NCI-H1048 (cell line): ENCODE measurements at regions not wholly inside any gene's neighbourhood (a gene's known extent, or its start where the extent isn't known, plus 50 kb on each side); places are given as distances from the start of the nearest gene placed in this dataset.

Experiments used
- DNase-seq: peaks from one replicate; lab custom pipeline; 2025; lab: John Stamatoyannopoulos, UW

DNA sequence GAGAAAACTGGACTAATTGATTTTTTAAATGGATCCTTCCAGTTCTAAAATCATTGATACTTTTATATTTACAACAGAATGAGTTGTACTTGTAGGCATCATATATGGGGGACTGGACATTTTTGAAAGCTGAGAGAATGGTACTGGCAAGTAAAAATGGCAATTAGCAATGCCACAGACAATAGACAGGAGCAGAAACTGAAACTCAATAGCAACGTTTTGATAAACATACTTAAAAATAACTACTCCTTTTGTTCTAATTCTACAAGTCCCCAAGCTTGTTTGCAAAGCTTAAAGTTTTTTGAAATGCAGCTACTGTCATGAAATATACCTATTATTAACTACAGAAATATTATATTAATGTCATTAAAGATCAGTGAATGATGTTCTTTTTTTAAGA is 52.8 kb upstream of the FBXL7 start:
- DNase-seq, result no peak

DNA sequence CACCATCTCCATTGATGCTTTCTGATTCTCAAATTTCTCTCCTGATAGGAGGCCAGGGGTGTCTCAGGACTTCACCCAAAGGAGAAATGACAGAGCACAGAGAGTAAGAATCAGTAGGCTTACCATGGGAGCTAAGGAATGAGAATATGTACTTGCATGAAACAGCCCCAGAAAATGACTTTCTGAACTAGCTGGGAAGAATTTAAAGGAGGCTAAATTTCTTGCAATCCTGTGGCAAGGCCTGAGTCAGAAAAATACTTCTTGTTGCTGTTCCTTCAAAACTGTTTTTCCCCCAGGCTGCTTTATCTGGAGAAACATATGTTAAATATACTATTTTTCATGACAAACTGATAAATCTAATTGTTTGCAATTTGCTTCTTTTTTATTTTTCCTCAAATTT is 53.4 kb upstream of the FBXL7 start:
- DNase-seq, result no peak

DNA sequence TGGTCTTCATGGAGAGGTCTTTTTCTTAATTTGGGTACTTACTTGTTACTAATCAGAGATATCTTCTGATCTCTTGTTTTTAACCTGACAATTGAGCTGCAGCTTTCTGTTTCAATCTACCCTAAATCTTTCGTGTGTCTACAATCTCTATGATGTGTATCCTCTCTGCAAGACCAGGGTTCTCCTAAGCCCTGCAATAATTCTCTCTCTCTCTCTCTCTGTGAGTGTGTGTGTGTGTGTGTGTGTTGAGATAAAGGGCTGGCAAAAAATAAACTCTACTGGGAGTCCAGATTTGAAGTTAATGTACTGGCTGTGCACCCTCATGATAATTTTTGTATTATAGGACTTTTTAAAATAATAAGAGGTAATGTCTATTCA is 57.8 kb upstream of the FBXL7 start:
- DNase-seq, result no peak

DNA sequence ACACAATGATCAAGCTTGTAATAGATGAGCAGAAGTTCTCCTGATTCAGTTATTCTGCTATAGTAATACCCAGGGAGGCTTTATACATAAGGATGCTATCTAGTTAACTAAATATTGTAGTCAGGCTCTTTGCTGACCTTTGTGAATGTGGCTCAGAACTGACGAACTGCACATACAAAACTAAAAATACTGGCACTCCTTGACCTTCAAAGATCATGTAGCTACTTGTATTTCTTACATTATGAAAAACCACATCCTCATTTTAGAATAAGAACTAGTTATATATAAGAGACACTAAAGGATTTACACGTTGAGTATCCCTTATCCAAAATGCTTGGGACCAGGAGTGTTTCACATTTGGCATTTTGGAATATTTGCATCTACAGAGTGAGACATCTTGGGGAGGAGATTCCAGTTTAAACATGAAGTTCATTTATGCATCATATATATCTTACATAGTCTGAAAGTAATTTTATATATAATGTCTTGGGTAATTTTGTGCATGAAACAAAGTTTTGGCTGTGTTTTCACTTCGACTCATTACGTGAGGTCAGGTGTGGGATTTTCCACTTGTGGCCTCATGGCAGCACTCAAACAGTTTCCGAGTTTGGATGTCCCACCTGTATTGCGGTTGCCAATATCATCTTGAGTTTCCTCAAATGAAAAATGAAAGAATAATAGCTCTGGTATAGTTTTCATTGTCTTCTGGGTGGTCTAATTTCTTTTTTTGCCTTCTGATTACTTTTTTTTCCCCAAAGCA is 58.4 kb upstream of the FBXL7 start:
- DNase-seq, result no peak

DNA sequence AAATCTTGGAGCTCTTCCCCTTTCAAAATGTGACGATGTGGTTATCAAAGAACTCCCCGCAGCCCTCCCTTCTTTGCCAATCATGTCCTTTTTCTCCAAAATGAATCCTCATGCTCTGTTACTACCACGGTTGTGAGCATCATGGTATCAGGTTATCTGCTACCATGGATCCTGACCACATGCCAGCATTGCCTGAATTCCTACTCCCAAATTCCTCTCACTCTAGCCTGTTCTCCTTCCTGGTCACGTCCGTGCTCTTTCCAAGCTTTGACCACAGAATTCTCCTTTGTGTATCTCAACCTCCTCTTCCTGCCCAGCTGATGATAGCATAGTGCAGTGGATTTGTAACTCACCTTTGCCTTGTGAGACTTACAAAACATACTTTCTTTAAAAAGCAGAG is 59.5 kb upstream of the FBXL7 start:
- no peak for DNase-seq

DNA sequence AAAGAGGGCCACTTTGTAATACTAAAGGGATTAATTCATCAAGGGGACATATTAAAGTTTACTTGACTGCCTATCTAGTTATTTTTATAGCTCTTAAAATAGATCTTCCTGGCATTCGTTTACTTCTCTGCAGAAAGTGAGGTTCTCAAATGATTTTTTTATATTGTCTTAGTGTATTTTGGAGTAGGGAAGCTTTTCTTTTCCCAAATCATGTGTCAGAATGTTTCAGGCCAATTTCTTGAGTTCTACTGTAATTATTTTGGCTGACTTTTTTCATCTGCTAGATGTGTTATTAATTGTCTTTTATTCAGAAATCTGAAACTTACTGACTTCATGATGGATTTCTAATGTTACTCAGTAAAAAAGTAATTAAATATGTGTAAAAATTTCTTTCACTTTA is 60.2 kb upstream of the FBXL7 start:
- no peak for DNase-seq

DNA sequence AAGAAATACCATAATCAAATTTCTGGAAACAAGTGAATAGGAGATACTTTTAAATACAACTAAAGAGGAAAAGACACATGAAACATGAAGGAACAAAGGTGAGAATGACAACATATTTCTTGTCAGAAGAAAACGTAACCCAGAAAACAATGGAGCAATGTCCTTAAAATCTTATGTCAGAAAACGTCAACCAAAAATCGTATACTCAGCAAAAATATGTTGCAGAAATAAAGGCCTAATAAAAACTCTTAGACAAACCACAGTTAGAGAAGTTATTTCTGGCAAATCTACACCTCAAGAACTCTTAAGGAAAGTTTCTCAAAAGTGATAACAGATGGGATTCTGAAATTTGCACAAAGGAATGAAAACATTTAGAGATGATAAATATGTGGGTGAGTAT is 66.3 kb upstream of the FBXL7 start:
- no peak for DNase-seq

DNA sequence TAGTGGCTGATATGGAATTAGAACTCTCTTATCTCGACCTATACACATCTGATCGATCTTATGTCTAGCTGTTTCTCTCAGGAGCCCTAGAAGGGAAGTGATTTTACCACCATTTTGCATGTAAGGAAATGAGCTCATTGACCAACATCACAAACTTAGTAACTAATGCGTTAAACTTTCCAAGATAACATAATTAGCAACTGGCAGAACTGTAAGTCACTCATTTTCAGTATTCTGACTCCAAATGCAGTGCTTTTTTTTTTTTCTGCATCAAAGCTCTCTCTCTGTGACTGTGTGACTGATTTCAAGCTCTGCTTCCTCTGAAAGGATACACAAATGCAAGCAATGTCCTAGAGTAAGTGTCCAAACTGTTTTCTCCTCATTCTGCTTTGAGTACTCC is 68.1 kb upstream of the FBXL7 start:
- DNase-seq, result no peak

DNA sequence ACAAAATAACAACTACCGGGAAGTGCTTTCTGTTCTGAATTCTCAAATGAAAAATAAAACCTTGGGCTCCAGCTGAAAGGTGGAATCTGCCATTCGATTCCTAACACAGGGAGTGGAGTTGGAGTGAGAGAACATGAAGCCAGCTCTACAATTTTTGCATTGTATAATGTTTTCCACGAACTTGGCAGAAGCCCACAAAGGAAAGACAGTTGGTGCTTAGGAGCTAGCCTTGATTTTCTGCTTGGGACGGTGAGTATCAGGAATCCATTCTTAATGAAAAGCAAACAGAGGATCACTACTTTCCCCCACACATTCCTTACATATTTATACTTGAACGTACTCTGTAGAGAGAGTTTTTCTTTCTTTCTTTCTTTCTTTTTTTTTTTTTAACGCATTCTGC is 74.2 kb upstream of the FBXL7 start:
- no peak for DNase-seq

DNA sequence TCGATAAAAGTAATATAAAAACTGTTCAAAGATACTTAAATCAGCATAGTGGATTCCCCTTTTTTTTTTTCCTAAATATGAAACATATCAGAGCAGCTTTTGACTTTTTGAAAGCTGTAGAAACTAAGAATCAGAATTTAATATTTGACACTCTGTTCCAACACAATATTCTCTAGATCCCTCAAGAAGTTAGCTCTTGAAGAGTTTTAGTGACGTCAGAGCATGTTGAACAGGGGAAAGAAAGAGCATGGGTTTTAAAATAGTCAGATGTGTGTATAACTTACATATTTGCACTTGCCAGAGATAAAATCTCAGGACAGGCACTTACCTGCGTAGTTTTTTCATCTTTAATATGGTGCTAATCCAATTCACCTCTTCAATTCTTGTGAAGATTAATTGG is 75.2 kb upstream of the FBXL7 start:
- DNase-seq, result no peak

DNA sequence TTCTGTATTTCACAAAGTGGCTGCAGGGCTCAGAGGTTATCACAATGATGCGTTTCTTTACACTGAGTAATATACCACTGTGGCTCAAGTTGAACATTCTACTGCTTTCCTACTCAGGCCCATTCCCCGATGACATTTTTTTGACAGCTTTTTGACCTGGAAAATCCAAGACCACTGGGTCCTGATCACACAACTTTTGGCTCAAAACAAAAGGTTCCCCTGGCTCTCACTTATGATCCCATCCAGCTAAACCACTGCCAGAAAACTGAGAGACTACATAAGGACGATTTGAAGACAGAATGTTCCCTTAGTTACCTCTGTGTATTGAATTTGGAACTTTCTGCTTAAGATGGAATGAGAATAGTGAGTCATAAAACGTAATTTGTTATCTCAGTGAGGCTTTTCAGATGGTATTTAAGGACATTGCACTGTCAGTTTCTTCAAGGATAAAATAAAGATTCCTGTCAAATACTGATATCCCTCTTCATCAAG is 78.0 kb upstream of the FBXL7 start:
- DNase-seq, result no peak

DNA sequence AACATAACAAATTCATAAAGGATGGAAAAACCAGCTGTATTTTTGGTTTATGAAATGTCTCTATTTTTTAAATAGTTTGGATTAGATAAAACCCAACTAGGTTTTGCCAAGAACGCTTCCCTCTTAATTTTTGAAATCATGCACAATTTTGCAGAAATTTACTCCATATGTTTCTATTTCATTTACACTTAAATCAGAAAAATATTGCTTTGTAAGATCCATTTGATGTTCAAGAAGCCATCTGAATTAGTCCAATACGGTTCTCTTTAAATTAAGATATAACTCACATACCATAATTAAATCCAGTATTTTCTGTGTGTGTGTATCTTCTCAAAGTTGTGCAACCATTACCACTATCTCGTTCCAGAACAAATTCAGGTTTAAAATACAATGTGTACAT is 78.6 kb upstream of the FBXL7 start:
- no peak for DNase-seq

DNA sequence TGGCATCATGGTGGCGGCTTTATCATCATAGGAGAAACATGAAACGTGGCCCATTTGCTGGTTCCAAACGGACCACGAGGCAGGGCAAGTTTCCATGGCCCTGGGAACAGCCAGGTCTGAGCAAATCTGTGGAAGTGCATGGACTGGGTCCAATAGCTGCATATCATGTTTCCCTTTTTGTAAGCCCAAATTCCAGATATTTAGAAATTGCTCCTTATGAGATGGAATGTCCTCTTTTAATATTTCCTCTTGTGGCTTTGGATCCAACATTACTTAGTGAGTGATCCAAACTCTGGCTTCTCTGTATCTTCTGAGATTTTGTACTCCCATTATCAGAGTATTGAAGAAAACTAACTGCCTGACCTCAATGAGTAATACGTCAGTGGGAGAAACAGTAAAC is 79.8 kb upstream of the FBXL7 start:
- no peak for DNase-seq

DNA sequence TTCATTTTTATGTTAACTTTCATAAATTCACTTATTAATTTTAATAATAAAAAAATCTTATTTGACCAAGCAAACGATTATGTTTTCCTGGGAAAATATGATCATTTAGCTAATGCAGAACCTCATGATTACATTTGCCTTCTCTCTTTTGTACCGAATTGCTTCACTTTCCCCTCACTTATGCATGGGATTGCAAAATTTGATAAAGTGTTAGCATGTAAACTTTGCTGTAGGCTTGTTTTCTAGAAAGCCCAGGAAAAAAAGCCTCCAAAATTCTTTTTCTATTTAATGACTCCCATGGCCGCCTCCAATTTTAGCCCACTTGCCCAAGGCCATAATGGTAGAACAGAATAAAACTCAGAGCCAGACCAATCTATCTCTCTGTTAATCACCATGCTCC is 82.8 kb upstream of the FBXL7 start:
- no peak for DNase-seq

DNA sequence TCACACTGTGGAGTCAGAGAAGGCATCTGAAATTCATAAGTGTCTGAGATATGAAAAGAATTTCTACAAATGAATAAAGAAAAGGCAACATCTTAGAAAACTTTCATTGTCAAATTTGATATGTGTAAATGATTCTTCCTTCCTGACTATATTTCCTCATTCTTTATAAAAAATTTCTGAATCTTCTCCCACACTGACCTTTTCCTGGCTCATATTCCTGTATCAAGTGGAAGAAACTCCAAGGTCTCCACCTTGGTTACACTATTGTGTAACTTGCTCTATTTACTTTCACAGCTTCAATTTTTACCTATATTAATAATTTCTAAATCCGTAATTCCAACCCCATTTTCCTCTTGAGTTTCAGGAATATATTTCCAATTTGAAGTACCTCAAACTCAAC is 93.5 kb upstream of the FBXL7 start:
- no peak for DNase-seq

DNA sequence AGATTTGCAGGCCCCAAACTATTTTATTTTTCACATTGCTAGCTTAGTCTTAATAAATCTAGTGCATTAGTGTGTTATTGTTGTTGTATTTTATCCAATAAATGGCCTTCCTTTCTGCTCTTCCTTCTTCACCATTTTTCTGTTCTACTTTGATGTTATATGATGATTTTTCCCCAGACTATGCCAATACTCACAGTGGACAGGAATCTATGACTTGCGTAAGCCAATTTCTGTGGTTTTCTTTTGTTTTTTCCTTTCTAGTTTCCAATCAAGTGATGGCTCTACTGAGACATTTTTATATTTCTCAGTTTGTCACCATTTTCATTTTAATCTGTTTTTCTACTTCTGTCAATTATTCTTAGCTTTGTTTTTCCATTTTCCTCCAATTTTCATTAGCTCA is 106.8 kb upstream of the FBXL7 start:
- DNase-seq, result no peak

DNA sequence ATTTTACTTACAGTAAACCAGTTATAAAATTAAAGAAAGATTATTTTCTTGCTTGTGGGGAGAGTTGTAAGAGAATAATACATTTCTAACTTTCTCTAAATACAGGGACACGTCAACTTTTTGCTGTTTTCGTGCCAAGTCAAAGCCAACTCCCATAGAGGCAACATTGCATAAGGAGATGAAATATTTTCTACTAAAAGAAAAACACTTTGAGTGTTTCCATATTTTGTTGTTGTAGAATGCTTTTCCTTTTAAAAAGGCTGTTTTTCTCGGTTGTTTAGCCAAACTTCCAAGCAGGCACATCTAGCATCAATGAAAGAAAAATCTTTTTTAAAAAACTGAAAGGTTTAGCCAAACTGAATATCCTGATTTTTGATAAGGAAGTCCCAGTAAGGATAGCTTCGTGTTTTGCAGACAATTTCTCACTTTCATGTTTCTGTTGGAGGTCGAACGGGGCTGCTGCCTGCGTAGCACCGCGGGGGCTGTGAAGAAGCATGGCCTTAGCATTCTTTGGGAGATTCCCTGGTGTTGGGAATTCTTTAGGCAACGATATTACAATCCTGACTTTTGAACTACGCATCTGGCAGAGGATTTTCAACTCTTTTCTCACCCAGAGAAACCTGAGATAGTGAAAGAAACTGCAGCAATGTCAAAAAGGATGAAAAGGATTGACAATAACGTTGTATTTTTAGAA is 108.1 kb upstream of the FBXL7 start:
- DNase-seq, result no peak

DNA sequence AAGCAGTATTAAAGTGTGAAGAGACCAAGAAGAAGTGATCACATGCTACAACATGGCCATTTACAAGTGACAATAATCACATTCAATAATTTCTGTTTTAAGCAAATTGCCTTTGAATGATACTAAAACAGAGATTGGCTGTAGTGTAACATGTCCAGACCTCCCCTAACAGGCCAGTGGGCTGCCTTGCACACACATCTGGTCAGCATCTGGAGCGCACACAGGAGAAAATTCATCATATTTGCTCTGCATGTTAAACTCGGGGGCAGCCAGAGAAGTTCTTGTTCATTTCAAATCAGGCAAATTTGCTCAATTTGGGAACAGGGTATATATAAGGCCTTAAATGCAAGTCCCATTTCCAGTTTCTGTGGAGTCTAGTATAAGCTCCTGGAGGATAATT is 111.1 kb upstream of the FBXL7 start:
- no peak for DNase-seq

DNA sequence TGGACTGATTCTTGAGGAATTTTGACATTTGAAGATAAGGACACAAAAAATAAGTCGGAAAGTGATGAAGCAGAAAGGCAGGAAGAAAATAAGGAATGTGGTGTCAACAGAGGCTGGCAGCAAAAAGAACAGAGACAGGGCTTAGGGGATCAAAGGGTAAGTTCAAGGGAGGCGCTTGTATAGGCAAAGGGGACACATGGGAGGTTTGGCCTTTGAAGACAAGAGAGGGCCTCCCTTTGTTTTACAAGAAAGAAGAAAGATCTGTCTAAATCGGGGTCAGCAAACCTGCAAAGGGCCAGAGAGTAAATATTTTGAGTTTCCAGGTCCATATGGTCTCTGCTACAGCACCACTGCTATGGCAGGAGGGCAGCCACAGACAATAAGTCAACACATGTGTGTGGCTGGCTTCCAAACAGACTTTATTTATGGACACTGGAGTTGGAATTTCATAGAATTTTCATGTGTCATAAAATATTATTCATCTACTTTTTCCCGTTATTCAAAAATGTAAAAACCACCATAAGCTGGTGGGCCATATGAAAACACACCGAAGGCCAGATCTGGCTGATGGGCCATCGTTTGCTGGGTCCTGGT is 112.0 kb upstream of the FBXL7 start:
- no peak for DNase-seq

DNA sequence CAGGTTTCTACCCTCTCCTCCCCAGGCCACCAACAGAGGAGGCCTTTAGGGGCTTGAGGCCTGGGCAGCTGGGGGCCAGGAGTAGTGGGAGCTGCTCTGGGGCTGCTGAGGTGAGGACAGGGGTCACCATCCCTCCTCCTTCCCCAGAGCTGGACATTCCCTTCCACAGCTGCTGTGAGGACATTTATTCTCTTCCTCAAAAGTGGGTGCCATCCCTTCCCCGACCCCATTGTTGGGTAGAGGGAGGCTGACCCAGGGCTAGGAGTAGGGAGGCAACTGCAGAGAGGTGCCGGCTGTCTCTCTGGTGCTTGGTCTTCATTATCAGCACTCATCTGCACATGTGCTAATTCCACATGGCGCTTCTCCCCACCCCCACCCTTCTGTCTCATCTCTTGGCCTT is 113.9 kb upstream of the FBXL7 start:
- no peak for DNase-seq

DNA sequence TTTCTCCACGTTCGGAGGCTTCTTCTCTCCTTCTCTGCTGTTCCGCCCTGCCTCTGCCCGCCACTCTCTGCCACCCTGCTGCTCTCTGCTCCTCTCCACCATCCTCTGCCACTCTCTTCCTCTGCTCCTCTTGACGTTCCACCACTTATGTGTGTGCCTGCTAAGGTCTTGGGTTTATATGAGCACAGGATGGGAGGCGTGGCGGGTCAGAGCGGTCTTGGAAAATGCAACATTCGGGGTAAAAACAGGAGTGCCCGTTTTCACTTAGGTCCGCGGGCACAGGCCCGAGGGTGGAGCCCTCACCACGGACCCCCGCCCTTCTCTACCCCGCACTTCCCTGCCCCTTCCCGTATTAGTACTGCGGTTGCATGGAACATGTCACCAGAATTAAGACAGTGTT is 114.4 kb upstream of the FBXL7 start:
- no peak for DNase-seq

DNA sequence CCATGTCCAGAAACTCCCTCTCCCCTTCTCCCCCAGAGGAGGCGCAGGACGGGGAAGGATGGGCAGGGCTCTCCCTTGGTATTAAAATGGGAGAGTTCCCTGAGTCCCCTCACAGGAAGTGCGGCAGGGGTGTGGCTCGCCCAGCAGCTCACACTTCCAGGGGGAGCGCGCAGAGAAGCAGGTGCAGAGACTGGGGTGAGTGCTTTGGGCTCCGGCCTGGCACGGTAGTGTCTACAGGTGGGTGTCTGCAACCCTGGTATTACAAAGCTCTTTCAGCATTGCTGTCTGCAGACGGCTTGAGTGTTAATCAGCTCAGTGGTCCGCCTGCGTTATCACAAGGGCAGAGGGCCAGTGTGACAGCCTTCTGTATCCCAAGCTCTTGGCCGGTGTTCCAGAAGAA is 114.9 kb upstream of the FBXL7 start:
- DNase-seq, result no peak

DNA sequence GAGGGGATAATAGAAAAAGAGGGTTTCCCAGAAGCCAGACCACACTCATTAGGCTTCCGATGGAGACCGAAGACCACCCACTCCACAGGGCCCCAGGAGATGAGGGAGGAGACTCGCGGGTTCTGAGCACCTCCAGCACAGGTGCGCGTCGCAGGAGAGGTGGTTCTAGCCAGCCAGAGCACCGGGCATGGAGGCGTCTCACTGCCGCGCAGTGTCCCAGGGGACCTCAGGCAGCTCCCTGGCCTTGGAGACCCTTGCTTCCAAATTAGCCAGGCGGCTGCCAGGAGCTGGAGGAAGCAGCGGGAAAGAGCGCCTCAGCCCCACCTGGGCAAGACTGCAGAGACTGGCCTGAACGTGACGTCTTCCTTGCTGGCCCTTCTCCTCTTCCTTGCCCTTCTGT is 115.4 kb upstream of the FBXL7 start:
- DNase-seq, result no peak

DNA sequence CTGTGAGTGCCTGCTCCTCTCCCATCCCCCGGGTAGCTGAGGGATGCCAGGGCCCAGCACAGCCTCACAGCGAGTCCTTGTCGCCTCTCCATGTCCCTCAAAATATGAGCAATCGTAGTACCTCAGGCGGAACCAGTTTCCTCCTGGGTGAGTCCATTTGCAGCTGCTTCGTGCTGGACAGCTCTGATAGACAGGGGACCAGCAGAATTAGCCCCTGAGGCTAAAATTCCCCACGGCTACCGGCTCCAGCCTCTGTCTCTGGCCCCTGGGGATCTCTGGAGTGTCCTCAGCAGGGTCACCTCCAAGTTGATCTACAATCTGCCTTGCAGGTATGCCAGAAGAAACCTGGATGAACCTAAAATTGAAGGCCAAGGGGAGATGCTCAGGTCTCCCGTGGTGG is 115.8 kb upstream of the FBXL7 start:
- DNase-seq, result no peak
